ENCODE measurements at regions not wholly inside any gene's neighbourhood (a gene's known extent, or its start where the extent isn't known, plus 50 kb on each side); places are given as distances from the start of the nearest gene placed in this dataset.
A peak's percentile ranks its signal among the peaks of the same experiment; 100 is the strongest.

DNA sequence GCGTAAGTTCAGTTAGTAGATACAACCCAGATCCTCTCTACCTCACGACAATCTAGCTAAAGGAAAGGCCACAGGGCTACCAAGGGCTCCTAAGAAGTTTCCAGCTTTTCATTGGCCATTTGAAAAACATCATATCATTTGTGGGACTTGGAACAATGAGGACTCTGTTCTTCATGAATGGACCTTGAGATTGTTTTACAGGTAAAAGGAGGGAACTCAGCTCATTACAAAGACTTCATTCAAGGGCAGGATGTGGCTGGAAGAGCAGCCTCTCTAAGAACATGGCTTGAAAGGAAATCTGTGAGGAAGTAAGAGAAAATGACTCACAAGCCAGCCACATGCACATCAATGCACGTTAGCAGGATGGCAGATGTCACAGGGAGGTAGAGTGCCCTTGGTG lies 105.9 kb upstream of the SLC7A11 start:
- TF ChIP-seq CTCF (IDR thresholded peaks at IDR 0.05) = no peak
- DNase-seq (peak; percentile 4), ATAC-seq (no peak)
- CTCF ChIA-PET = no interaction called here
- POLR2A ChIA-PET = no interaction called here
- intact Hi-C loops (cut with micrococcal nuclease) = no loop called here
- peaks cover 1% of the 10 kb centered on the region for H3K9me3 Mint-ChIP-seq
- peaks cover 2% of the 10 kb centered on the region for H3K27me3 Mint-ChIP-seq
- H3K27ac Mint-ChIP-seq = no peak overlapping the region
- H3K36me3 Mint-ChIP-seq (ENCODE audit: low read depth) = no peaks in the 10 kb centered on the region
- H3K4me1 Mint-ChIP-seq (ENCODE audit: low read depth) = peaks cover 3% of the 10 kb centered on the region
- H3K4me3 Mint-ChIP-seq = no peak overlapping the region

- Mint-ChIP-seq H3K36me3 (ENCODE audit: low read depth) (no peaks in the 10 kb centered on the region), H3K27ac (no peak overlapping the region), H3K27me3 (no peaks in the 10 kb centered on the region), H3K4me1 (ENCODE audit: low read depth) (peaks cover 3% of the 10 kb centered on the region), H3K9me3 (no peaks in the 10 kb centered on the region), H3K4me3 (no peak overlapping the region)
- DNase-seq (no peak), ATAC-seq (no peak)
- ChIA-PET CTCF (no interaction called here), POLR2A (no interaction called here)
- no peak for TF ChIP-seq CTCF (IDR thresholded peaks at IDR 0.05)
- intact Hi-C loops (cut with micrococcal nuclease) = no loop called here
Observed at GRCh38 chr4:138347561-138347960, 105.4 kb upstream of the SLC7A11 start.

DNA sequence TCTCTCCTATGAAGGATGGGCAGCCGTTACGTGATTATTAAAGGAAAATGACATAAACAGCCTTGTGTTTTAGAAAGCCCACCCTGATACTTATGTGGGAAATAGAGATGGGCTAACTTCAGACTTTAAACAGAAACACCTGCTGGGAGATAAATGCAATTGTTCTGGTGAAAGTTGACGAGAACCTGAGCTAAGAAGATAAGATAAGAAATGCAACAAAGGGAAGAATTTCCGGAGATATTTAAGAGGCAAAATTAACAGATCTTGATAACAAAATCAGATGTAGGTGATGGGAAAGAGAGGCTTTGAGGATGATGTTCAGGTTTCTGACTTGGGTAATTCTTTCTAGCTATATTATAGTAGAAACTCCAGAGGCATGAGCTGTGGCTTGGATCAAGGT lies 102.7 kb upstream of the SLC7A11 start:
- H3K4me3 Mint-ChIP-seq = no peak overlapping the region
- H3K9me3 Mint-ChIP-seq = no peaks in the 10 kb centered on the region
- H3K36me3 Mint-ChIP-seq (ENCODE audit: low read depth) = no peaks in the 10 kb centered on the region
- no peaks in the 10 kb centered on the region for H3K27me3 Mint-ChIP-seq
- intact Hi-C loops (cut with micrococcal nuclease) = no loop called here
- ATAC-seq (no peak), DNase-seq (no peak)
- H3K27ac Mint-ChIP-seq = no peak overlapping the region
- peaks cover 9% of the 10 kb centered on the region for H3K4me1 Mint-ChIP-seq (ENCODE audit: low read depth)
- no peak for TF ChIP-seq CTCF (IDR thresholded peaks at IDR 0.05)
- ChIA-PET POLR2A (no interaction called here), CTCF (no interaction called here)

DNA sequence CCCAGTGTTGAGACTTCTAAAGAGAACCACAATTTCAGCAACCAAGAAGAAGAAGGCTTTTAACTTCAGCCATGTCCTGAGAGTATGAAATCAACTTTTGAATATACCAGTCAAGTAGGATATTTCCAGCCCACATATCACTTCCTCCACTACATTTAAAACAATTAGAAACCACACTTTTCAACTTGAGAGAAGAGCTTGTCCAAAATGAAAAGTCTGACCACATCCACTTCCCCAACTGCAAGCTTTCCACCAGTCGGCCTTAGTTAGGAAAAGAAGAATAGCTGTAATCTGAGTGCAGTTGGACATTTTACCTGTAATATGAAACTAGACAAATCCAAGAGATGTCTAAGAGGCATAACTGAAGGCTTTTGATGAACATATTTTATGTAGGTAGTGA lies 101.9 kb upstream of the SLC7A11 start:
- no peak for TF ChIP-seq CTCF (IDR thresholded peaks at IDR 0.05)
- Mint-ChIP-seq H3K27ac (no peak overlapping the region), H3K4me3 (no peak overlapping the region), H3K36me3 (ENCODE audit: low read depth) (no peaks in the 10 kb centered on the region), H3K27me3 (no peaks in the 10 kb centered on the region), H3K4me1 (ENCODE audit: low read depth) (peaks cover 9% of the 10 kb centered on the region), H3K9me3 (no peaks in the 10 kb centered on the region)
- intact Hi-C loops (cut with micrococcal nuclease) = no loop called here
- ChIA-PET CTCF (no interaction called here), POLR2A (no interaction called here)
- DNase-seq (no peak), ATAC-seq (no peak)

DNA sequence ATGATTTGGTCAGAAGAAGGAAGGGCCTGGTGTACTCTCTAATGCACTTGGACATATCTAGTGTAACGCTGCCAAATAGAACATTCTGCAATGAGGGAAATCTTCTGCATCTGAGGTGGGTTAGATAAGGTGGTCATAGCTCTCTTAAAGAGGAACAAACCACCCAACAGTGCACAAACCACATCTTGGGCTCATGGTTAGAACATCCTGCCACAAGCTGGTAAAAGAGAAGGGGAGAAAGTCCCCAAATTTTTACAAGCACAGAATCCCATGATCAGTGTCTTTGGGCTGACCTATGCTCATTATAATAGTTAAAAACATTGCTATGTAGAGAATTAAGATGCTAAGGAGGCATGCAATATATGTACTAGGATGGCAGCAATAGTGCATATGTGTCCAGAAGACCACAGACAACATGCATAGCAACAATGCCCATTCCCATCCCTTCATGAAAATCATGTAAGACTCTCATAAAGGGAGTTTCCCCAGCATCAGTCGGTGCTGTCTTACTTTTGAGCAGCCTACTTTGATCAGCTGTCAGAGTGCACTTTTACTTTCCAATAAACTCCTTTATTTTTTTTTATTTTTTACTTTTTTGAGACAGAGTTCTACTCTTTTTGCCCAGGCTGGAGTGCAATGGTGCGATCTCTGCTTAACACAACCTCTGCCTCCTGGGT lies 99.7 kb upstream of the SLC7A11 start:
- H3K27me3 Mint-ChIP-seq = no peaks in the 10 kb centered on the region
- peak; percentile 43 for DNase-seq
- no peaks in the 10 kb centered on the region for H3K9me3 Mint-ChIP-seq
- intact Hi-C loops (cut with micrococcal nuclease) = no loop called here
- H3K4me3 Mint-ChIP-seq = no peak overlapping the region
- peak; percentile 55 for ATAC-seq
- POLR2A ChIA-PET = no interaction called here
- no peaks in the 10 kb centered on the region for H3K36me3 Mint-ChIP-seq (ENCODE audit: low read depth)
- CTCF ChIA-PET = interaction anchor here (0.8 kb wide), 1 partner anchor 102 kb away, joined by 3 read pairs; no protein-coding TSS in a partner anchor
- TF ChIP-seq CTCF (IDR thresholded peaks at IDR 0.05) = no peak
- H3K27ac Mint-ChIP-seq = no peak overlapping the region
- peaks cover 9% of the 10 kb centered on the region for H3K4me1 Mint-ChIP-seq (ENCODE audit: low read depth)
